ENCODE measurements at regions not wholly inside any gene's neighbourhood (a gene's known extent, or its start where the extent isn't known, plus 50 kb on each side); places are given as distances from the start of the nearest gene placed in this dataset.
"Not testable (repeated sequence)": the region's sequence is repeated elsewhere in the genome, so short reads cannot be mapped to it uniquely, and the experiment has no call there.

DNA sequence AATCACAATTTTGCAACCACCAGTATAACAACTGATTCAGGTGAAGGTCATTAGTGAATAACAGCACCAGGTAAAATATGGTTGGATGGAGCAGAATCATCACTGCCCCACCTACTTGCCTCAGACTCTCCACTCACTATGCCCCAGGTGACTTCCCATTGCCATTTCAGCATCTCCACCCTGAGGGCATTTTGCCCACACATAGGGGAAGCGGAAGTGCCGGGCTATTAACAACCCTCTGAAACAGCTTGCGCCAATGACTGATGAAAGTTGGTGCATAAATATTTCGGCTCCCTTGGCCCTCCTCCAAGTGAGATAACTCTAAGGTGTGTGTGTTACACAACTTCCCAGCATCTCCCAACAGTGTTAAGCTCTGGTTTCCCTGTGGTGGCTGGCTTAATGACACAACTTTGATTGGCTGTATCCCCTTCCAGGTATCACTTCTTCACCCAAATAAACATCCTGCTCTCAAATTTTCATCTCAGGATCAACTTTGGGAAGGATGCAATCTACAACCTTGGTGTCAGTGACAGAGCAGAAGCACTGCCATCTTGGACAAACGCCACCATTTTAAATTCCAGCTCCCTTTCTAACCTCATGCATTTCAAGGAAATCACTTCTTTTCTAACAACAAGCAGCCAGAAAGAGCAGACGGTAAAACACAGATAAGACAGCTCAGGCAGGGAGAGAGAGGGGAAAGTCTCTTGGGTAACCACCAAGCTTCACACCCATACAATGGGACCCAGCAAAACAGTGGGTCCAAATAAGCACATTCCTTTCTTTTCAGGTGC, 73.6 kb upstream of the PPP2R5C start:
- no peak for DNase-seq (ENCODE audit: extremely low read depth, insufficient read length)
- Histone ChIP-seq H3K36me3 (ENCODE audit: control insufficient read depth, insufficient read depth, low read length) (no peaks in the 10 kb centered on the region), H3K4me3 (replicated peaks; ENCODE audit: low read depth, low read length) (no peak overlapping the region), H3K27me3 (replicated peaks; ENCODE audit: control insufficient read depth, insufficient read depth, low read length) (no peaks in the 10 kb centered on the region)
- TF ChIP-seq, protein P1, sequence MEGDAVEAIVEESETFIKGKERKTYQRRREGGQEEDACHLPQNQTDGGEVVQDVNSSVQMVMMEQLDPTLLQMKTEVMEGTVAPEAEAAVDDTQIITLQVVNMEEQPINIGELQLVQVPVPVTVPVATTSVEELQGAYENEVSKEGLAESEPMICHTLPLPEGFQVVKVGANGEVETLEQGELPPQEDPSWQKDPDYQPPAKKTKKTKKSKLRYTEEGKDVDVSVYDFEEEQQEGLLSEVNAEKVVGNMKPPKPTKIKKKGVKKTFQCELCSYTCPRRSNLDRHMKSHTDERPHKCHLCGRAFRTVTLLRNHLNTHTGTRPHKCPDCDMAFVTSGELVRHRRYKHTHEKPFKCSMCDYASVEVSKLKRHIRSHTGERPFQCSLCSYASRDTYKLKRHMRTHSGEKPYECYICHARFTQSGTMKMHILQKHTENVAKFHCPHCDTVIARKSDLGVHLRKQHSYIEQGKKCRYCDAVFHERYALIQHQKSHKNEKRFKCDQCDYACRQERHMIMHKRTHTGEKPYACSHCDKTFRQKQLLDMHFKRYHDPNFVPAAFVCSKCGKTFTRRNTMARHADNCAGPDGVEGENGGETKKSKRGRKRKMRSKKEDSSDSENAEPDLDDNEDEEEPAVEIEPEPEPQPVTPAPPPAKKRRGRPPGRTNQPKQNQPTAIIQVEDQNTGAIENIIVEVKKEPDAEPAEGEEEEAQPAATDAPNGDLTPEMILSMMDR (IDR thresholded peaks at IDR 0.05; ENCODE audit: insufficient read depth, low read length, poor library complexity, severe bottlenecking): no peak

DNA sequence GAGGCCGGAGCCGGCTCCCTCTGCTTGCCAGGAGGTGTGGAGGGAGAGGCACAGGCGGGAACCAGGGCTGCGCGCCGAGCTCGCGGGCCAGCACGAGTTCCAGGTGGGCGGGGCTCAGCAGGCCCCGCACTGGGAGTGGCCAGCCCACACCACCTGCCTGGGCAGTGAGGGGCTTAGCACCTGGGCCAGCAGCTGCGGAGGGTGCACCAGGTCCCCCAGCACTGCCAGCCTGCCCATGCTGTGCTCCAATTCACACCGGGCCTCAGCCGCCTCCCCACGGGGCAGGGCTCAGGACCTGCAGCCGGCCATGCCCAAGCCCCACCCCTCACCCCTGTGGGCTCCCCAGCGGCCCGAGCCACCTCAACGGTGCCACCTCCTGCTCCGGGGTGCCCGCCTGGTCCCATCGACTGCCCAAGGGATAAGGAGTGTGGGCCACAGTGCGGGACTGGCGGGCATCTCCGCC, 72.4 kb upstream of the PPP2R5C start:
- H3K36me3 ChIP-seq (ENCODE audit: control insufficient read depth, insufficient read depth, low read length): no peaks in the 10 kb centered on the region
- H3K4me3 ChIP-seq (replicated peaks; ENCODE audit: low read depth, low read length): no peak overlapping the region
- no peak for DNase-seq (ENCODE audit: extremely low read depth, insufficient read length)
- TF ChIP-seq, protein P1 (IDR thresholded peaks at IDR 0.05; ENCODE audit: insufficient read depth, low read length, poor library complexity, severe bottlenecking): no peak
- no peaks in the 10 kb centered on the region for H3K27me3 ChIP-seq (replicated peaks; ENCODE audit: control insufficient read depth, insufficient read depth, low read length)

DNA sequence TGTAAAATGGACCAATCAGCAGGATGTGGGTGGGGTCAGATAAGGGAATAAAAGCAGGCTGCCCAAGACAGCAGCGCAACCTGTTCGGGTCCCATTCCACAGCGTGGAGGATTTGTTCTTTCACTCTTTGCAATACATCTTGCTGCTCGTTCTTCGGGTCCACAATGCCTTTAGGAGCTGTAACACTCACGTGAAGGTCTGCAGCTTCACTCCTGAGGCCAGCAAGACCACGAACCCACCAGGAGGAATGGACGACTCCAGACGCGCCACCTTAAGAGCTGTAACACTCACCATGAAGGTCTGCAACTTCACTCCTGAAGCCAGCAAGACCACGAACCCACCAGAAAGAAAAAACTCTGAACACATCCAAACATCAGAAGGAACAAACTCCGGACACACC, 71.5 kb upstream of the PPP2R5C start:
- H3K36me3 ChIP-seq (ENCODE audit: control insufficient read depth, insufficient read depth, low read length); H3K4me3 ChIP-seq (replicated peaks; ENCODE audit: low read depth, low read length); H3K27me3 ChIP-seq (replicated peaks; ENCODE audit: control insufficient read depth, insufficient read depth, low read length); DNase-seq (ENCODE audit: extremely low read depth, insufficient read length): not testable (repeated sequence)

DNA sequence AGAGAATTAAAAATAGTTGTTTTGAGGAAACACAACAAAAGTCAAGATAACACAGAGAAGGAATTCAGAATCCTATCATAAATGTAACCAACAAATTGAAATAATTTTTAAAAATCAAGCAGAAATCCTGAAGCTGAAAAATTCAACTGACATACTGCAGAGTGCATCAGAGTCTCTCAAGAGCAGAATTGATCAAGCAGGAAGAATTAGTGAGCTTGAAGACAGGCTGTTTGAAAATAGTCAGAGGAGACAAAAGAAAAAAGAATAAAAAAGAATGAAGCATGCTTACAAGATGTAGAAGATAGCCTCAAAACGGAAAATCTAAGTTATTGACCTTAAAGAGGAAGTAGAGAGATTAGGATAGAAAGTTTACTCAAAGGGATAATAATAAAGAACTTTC, 65.8 kb upstream of the PPP2R5C start:
- Histone ChIP-seq H3K27me3 (replicated peaks; ENCODE audit: control insufficient read depth, insufficient read depth, low read length) (no peaks in the 10 kb centered on the region), H3K4me3 (replicated peaks; ENCODE audit: low read depth, low read length) (no peak overlapping the region), H3K36me3 (ENCODE audit: control insufficient read depth, insufficient read depth, low read length) (no peaks in the 10 kb centered on the region)
- TF ChIP-seq, protein P1 (IDR thresholded peaks at IDR 0.05; ENCODE audit: insufficient read depth, low read length, poor library complexity, severe bottlenecking): no peak
- no peak for DNase-seq (ENCODE audit: extremely low read depth, insufficient read length)

DNA sequence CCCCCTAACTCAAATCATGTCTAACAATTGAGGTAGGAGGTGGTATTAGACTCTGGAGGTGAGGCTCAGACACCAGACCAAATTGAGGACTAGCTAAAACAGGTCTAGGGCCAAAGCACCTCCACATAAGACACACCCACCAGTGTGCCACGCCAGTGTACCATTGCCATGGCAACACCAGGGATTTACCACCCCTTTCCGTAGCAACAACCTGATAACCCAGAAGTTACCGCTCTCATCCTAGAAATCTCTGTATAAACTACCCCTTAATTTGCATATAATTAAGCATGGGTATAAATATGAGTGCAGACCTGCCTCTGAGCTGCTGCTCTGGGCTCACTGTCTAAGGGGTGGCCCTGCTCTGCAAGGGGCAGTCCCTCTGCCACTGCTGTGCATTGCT, 57.4 kb upstream of the PPP2R5C start:
- TF ChIP-seq, protein P1 (IDR thresholded peaks at IDR 0.05; ENCODE audit: insufficient read depth, low read length, poor library complexity, severe bottlenecking): no peak
- no peaks in the 10 kb centered on the region; the same call in 1 of the 2 replicates for H3K27me3 ChIP-seq (replicated peaks; ENCODE audit: control insufficient read depth, insufficient read depth, low read length)
- no peak for DNase-seq (ENCODE audit: extremely low read depth, insufficient read length)
- H3K4me3 ChIP-seq (replicated peaks; ENCODE audit: low read depth, low read length): no peak overlapping the region
- no peaks in the 10 kb centered on the region for H3K36me3 ChIP-seq (ENCODE audit: control insufficient read depth, insufficient read depth, low read length)

DNA sequence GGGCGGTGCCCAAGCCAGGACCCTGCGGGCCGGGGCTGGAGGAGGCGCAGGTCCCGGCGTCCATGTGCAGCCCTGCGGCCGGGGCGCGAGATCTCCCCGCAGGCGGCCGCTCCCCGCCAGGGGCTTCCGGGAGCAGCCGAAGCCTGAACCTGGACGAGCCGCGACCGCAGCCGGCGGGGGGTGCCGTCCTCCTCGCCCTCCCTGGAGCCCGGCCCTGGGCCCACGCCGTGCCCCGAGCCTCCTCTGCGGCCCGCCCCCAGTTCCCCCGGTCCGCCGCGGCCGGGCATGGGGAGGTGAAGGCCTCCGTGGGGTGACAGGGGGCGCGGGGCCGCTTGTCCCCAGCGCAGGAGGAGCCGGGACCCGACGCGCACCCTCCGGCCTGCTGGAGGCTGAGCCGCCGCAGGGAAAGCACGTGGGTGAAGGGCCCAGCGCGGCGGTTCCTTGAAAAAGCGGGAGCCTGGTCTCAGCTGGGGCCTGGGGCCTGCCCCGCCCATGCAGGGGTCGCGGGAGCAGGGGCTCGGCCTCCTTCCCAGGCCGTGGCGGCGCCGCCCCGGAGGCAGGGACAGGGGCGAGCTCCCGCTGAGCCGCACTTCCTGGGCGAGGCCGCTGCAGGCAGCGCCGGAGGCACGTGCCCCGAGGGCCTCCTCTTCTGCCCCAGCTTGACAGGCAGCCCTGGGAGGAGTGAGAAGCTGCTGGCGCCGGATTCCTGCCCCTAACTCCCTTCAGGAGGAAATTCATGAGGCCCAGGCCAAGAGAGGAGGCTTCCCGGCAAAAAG, 55.6 kb upstream of the PPP2R5C start:
- TF ChIP-seq, protein P1 (IDR thresholded peaks at IDR 0.05; ENCODE audit: insufficient read depth, low read length, poor library complexity, severe bottlenecking): no peak
- peak; percentile 35 for DNase-seq (ENCODE audit: extremely low read depth, insufficient read length)
- H3K36me3 ChIP-seq (ENCODE audit: control insufficient read depth, insufficient read depth, low read length): no peaks in the 10 kb centered on the region
- no peak overlapping the region; the same call in 1 of the 2 replicates for H3K4me3 ChIP-seq (replicated peaks; ENCODE audit: low read depth, low read length)
- H3K27me3 ChIP-seq (replicated peaks; ENCODE audit: control insufficient read depth, insufficient read depth, low read length): no peaks in the 10 kb centered on the region; the same call in 1 of the 2 replicates
